ACC112 (cell line): ENCODE measurements at regions not wholly inside any gene's neighbourhood (a gene's known extent, or its start where the extent isn't known, plus 50 kb on each side); places are given as distances from the start of the nearest gene placed in this dataset.
"Not testable (repeated sequence)": the region's sequence is repeated elsewhere in the genome, so short reads cannot be mapped to it uniquely, and the experiment has no call there.

Source experiments
- H2AFZ ChIP-seq: fragments of 200-600 bp; sonication (generic); one replicate; pipeline ENCODE4 v1.6.0; 2017; ENCODE audit warnings: antibody characterized with exemption, low read length; ENCODE audit not compliant: unreplicated experiment
- H3K27ac ChIP-seq: fragments of 200-600 bp; sonication (generic); 2 replicates; pipeline ENCODE4 v1.5.1; 2014; ENCODE audit warnings: low read depth, mild to moderate bottlenecking, antibody characterized with exemption, low read length, moderate library complexity
- H3K27me3 ChIP-seq: fragments of 200-600 bp; sonication (generic); 2 replicates; pipeline ENCODE4 v1.6.1; 2014; ENCODE audit warnings: mild to moderate bottlenecking, antibody characterized with exemption, low read length, moderate library complexity, mixed read lengths; ENCODE audit not compliant: insufficient read depth
- H3K36me3 ChIP-seq: fragments of 200-600 bp; sonication (generic); 2 replicates; pipeline ENCODE4 v1.6.1; 2016; ENCODE audit warnings: mild to moderate bottlenecking, antibody characterized with exemption, low read length, moderate library complexity, mixed read lengths; ENCODE audit not compliant: insufficient read depth
- H3K4me1 ChIP-seq: fragments of 200-600 bp; sonication (generic); one replicate; pipeline ENCODE4 v1.6.1; 2016; ENCODE audit warnings: low read length, mixed read lengths; ENCODE audit not compliant: insufficient read depth, unreplicated experiment, control insufficient read depth
- H3K4me3 ChIP-seq: fragments of 200-600 bp; sonication (generic); 2 replicates; pipeline ENCODE4 v1.5.1; 2014; ENCODE audit warnings: mild to moderate bottlenecking, low read depth, low read length
- H3K79me2 ChIP-seq: fragments of 200-600 bp; sonication (generic); one replicate; pipeline ENCODE4 v1.6.0; 2016; ENCODE audit warnings: low read length; ENCODE audit not compliant: control insufficient read depth, unreplicated experiment, insufficient read depth

DNA sequence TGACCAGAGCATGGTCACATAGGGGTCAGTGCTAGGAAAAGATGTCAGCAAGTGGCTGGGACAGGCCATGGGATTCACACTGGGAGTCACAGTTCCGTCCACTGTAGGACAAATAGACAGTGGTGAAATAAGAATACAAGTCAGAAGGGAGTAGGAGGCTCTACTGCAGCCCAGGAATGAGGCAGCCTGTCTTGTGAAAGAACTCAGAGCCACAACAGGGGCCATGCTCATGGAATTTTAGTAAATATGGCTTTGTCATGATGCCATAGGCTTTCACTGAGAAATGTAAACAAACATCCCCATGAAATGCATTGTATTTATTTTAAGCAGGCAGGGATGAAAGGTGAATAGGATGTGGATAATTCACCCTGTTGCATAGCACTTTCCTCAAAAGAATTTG is 504.3 kb downstream of the SOX11 start:
- Histone ChIP-seq H3K27me3 (no peaks in the 10 kb centered on the region), H3K4me3 (no peak overlapping the region), H3K36me3 (no peaks in the 10 kb centered on the region), H3K27ac (no peak overlapping the region), H2AFZ (no peak overlapping the region), H3K79me2 (no peaks in the 10 kb centered on the region), H3K4me1 (no peaks in the 10 kb centered on the region)

DNA sequence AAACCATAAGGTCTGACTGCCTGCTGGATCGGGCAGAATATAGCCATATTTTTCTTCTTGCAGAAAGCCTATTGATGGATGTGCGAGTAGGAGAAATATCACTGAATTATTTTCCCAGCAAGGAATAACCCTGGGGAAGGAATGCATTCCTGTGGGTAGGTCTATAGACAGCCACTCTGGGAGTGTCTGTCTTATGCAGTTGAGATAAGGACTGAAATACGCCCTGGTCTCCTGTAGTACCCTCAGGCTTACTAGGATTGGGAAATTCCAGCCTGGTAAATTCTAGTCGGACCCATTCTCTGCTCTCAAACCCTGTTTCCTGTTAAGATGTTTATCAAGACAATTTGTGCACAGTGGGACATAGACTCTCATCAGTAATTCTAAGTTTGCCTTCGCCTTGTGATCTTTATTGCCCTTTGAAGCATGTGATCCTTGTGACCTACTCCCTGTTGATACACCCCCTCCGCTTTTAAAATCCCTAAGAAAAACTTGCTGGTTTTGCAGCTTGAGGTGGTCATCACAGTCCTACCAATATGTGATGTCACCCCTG is 506.3 kb downstream of the SOX11 start:
- H3K4me1 ChIP-seq, H3K27ac ChIP-seq, H2AFZ ChIP-seq, H3K79me2 ChIP-seq, H3K36me3 ChIP-seq, H3K27me3 ChIP-seq, H3K4me3 ChIP-seq: not testable (repeated sequence)

DNA sequence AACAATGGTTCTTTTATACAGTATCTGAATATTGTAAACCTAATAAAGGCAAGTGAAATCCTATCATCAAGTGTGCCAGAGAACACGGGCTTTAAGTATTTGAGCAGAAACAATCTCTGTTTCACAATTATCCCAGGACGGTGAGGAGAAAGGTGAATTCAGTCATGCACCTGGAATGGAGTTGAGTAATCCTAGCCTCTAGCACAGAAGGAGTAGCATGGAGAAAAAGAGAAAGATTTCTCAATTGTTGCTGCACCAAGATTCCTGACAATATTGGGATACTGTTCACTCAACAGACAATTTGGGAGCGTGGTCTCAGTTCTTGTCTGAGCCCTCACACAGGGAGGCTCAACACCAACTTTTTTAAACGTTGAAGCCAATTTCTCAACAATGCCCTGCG is 510.6 kb downstream of the SOX11 start:
- no peaks in the 10 kb centered on the region for H3K36me3 ChIP-seq
- no peak overlapping the region for H3K4me3 ChIP-seq
- H2AFZ ChIP-seq = no peak overlapping the region
- H3K4me1 ChIP-seq = no peaks in the 10 kb centered on the region
- no peaks in the 10 kb centered on the region for H3K27me3 ChIP-seq
- no peak overlapping the region for H3K27ac ChIP-seq
- H3K79me2 ChIP-seq = no peaks in the 10 kb centered on the region

DNA sequence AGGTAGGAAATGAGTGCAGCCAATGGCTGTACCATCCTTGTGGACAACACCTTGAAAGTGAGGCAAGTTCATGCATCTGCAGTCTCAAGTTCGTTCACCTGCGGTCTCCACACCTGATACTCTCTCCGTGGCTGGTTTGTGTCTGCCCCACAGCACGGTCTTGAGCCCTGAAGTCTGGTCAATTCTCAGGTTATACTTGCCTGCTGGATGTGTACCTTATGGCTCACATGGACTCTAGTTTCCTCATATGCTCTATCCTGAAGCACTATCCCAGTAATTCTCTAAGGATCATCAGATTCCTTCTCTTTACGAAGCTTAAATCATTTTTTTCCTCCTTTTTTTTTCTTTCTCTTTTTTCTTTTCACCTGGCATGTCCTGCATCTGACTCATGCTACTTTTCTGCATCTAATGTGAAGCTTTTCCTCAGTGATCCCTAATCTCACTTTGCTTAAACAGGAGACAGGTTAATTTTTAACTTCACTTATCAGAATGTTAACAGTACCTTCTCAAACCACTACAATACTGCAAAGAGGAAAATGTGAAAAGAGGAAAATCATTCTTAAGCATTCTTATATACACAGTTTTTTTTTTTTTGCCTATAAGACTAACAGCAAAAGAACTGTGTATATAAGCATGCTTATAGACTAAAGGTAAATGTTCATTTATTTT is 511.2 kb downstream of the SOX11 start:
- Histone ChIP-seq H3K27ac (no peak overlapping the region), H3K27me3 (no peaks in the 10 kb centered on the region), H2AFZ (no peak overlapping the region), H3K4me1 (no peaks in the 10 kb centered on the region), H3K79me2 (no peaks in the 10 kb centered on the region), H3K4me3 (no peak overlapping the region), H3K36me3 (no peaks in the 10 kb centered on the region)

DNA sequence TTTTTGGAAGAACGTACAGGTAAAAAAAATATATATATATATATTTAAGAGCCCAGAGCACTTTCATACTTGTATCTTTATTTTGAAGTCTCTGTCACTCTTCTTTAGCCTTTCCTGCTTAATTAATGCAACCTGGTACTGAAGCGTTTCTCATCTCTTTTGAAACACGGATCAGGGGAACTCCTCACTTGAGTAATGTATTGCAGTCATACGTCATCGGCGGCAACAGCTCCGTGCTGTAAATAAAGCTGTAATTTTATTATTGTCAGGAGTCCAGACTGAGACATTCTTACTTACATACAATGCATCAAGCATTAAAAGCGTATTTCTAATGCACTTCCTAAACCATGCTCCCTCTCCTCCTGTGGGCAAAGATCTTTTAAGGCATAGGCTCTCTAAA is 514.7 kb downstream of the SOX11 start:
- no peaks in the 10 kb centered on the region for H3K4me1 ChIP-seq
- H3K27me3 ChIP-seq = no peaks in the 10 kb centered on the region
- no peak overlapping the region for H3K4me3 ChIP-seq
- no peak overlapping the region for H2AFZ ChIP-seq
- H3K27ac ChIP-seq = no peak overlapping the region
- H3K79me2 ChIP-seq = no peaks in the 10 kb centered on the region
- no peaks in the 10 kb centered on the region for H3K36me3 ChIP-seq

DNA sequence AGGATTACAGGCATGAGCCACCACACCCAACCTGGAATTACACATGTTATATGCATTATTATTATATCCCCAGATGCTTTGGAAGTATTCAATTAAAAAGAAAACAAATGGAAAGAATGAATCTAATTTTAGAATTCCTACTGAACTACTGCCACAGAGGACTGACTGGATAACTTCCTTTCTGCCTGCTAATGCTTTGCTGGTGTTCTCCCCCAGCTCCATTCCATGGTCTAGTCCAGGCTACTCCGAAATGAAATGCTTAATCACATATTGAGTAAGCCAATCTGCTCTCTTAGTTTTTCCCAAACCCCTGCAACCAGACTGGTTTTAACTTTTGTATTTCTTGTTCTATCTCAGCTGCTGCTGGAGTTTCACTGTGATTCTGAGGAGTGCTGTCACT is 519.1 kb downstream of the SOX11 start:
- H3K79me2 ChIP-seq = no peaks in the 10 kb centered on the region
- H3K4me3 ChIP-seq = no peak overlapping the region
- no peaks in the 10 kb centered on the region for H3K36me3 ChIP-seq
- no peaks in the 10 kb centered on the region for H3K4me1 ChIP-seq
- no peaks in the 10 kb centered on the region for H3K27me3 ChIP-seq
- no peak overlapping the region for H3K27ac ChIP-seq
- no peak overlapping the region for H2AFZ ChIP-seq

DNA sequence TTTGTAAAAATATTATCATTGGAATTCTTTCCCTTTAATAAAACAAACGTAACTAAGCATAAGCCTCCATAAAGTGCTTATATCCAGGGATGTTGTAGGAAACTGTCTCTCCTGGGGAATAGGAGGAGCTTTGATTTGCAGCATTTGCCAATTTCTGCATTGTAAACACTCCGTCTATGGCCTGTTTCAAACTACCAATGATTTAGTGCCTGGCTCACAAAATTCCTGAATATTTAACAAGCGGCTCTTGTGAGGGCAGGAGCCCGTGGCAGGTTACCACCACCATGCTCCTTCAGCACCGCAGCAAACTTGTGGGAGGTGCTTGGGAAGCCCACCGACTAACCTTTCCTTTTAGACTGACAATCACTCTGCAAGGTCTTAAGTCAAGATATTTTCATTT is 520.3 kb downstream of the SOX11 start:
- no peaks in the 10 kb centered on the region for H3K4me1 ChIP-seq
- H3K27ac ChIP-seq = no peak overlapping the region
- no peak overlapping the region for H2AFZ ChIP-seq
- H3K4me3 ChIP-seq = no peak overlapping the region
- no peaks in the 10 kb centered on the region for H3K79me2 ChIP-seq
- no peaks in the 10 kb centered on the region for H3K36me3 ChIP-seq
- no peaks in the 10 kb centered on the region for H3K27me3 ChIP-seq

DNA sequence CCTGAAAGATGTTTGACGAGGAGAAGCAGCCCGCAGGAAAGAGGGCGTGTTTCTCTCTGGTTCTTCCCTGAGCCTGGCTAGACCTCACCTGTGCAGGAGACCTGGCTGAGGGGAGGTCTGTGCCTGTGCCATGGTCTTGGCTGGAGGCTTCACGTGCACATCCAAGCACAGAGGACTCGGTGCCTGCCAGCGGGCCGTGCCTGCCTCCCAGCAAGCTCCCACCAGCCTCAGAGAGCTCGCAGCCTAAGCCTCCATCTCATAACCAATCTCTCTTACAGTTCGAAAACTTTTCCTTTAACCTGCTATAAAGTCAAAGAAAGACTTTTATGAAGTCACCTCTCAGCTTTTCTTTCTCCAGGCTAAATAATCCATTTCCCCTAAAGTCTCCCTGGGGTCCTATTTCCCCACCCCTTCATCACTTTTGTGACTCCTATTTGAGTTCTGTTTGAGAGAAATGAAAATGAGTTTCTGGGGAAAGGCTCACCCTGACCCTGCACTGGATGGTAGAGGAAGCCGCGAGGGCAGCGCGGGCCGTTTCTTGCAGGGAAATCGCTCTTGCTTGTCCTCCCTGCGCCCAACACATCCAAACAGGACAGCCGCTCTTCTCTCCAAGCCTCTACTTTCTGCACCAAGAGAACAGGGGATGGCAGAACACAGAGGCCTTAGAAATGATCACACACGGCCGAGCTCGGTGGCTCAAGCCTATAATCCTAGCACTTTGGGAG is 521.0 kb downstream of the SOX11 start:
- H3K36me3 ChIP-seq = no peaks in the 10 kb centered on the region
- no peak overlapping the region for H2AFZ ChIP-seq
- H3K27me3 ChIP-seq = no peaks in the 10 kb centered on the region
- H3K27ac ChIP-seq = no peak overlapping the region
- H3K4me3 ChIP-seq = no peak overlapping the region
- no peaks in the 10 kb centered on the region for H3K4me1 ChIP-seq
- H3K79me2 ChIP-seq = no peaks in the 10 kb centered on the region

DNA sequence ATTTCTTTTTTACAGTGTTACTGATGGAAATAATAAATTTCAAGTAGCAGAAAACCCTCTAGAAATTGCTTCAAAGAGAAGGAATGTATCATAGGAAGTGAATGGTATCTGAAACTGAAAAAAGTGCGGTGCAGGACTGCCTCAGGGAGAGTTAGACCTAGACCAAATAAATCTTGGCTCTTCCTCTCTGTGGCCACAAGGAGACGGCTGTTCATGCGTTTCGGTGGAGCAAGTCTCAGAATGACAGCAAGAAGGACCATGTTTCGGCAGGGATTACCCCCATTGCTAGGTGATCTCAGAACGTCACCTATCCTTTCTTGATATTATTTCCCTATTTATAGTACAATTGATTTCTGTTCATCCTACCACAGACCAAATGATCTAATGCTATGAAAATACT is 522.3 kb downstream of the SOX11 start:
- Histone ChIP-seq H3K36me3 (no peaks in the 10 kb centered on the region), H3K27me3 (no peaks in the 10 kb centered on the region), H3K4me3 (no peak overlapping the region), H3K4me1 (no peaks in the 10 kb centered on the region), H3K79me2 (no peaks in the 10 kb centered on the region), H2AFZ (no peak overlapping the region), H3K27ac (no peak overlapping the region)

DNA sequence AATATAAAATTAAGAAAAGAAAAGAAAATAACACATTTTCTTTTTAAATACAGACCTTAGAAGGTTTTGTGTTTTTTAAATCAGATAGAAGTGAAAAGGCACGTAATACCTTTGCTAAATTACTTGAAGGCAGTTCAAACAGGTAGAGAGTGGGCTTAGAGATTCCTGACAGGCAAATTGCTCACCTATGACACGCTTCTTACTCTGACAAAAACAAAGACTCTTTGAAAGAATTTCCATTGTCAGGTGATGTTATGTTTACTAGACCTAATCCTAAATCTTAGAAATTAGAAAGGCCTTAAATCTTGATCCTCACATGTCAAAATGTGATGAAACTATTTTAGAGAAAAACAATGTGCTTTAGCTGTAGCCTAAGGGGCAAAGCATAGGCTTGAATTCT is 522.9 kb downstream of the SOX11 start:
- Histone ChIP-seq H3K4me3 (no peak overlapping the region), H2AFZ (no peak overlapping the region), H3K27me3 (no peaks in the 10 kb centered on the region), H3K79me2 (no peaks in the 10 kb centered on the region), H3K4me1 (no peaks in the 10 kb centered on the region), H3K27ac (no peak overlapping the region), H3K36me3 (no peaks in the 10 kb centered on the region)

DNA sequence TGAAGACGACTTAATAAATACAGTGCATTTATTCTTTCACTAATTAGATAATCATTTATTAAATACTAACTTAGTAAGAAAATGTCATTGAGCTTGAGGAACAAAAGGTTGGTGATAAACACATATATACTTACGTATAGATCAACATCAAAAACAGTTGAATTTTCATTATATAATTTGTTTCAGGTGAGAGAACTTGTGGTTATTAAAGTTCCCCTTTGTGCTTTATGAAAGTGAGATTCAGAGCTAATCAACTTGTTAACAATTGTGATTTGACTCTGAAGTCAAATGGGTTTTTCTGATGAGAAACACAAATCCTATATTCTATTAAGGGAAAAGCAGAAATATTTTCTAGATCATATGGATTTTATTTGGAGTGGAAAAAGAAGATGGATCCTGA is 524.0 kb downstream of the SOX11 start:
- Histone ChIP-seq H3K27me3 (no peaks in the 10 kb centered on the region), H3K79me2 (no peaks in the 10 kb centered on the region), H3K4me3 (no peak overlapping the region), H3K27ac (no peak overlapping the region), H2AFZ (no peak overlapping the region), H3K4me1 (no peaks in the 10 kb centered on the region), H3K36me3 (no peaks in the 10 kb centered on the region)
